Upper lobe of left lung (tissue), 6 donors: ENCODE measurements at regions not wholly inside any gene's neighbourhood (a gene's known extent, or its start where the extent isn't known, plus 50 kb on each side); places are given as distances from the start of the nearest gene placed in this dataset.

Experiments
- ATAC-seq, 2 donors: fragments of 200-7000 bp; cut with Tn5 transposase; one replicate each; pipeline ENCODE4 v1.9.1; 2022; ENCODE audit warnings: mild to moderate bottlenecking in 2 of 2, moderate library complexity in 2 of 2; ENCODE audit not compliant: low FRiP score in 2 of 2
- DNase-seq, 2 donors: peaks; one replicate each; pipeline ENCODE4 v3.0.0-alpha.2; 2019 to 2020
- H3K27ac ChIP-seq, 4 donors: fragments of 200-600 bp; sonication (generic); one replicate each; pipeline ENCODE4 v1.5.1; 2016 to 2019
- H3K27me3 ChIP-seq, 4 donors: fragments of 200-600 bp; sonication (generic); one replicate each; pipeline ENCODE4 v1.5.1; 2017 to 2019
- H3K36me3 ChIP-seq, 4 donors: fragments of 200-600 bp; sonication (generic); one replicate each; pipeline ENCODE4 v1.5.1; 2016 to 2019
- H3K4me1 ChIP-seq, 4 donors: fragments of 200-600 bp; sonication (generic); one replicate each; pipeline ENCODE4 v1.5.1; 2018 to 2019
- H3K4me3 ChIP-seq, 4 donors: fragments of 200-600 bp; sonication (generic); one replicate each; pipeline ENCODE4 v1.5.1; 2017 to 2019; ENCODE audit warnings: mild to moderate bottlenecking in 2 of 4, moderate library complexity in 1 of 4
- H3K9me3 ChIP-seq, 4 donors: fragments of 200-600 bp; sonication (generic); one replicate each; pipeline ENCODE4 v1.5.1; 2018 to 2019
- EP300 ChIP-seq, 4 donors: sonication (generic); formaldehyde crosslinking; IDR thresholded peaks; one replicate each; pipeline ENCODE4 v1.5.1; 2017; ENCODE audit warnings: antibody characterized with exemption in 4 of 4, control low read depth in 2 of 4
- POLR2A ChIP-seq, 4 donors: fragments of 450-650 bp; IDR thresholded peaks; one replicate each; pipeline ENCODE4 v1.5.1; 2016 to 2017; ENCODE audit warnings: antibody characterized with exemption in 4 of 4, mild to moderate bottlenecking in 2 of 4
- POLR2AphosphoS5 ChIP-seq, 2 donors: sonication (generic); formaldehyde crosslinking; IDR thresholded peaks; one replicate each; pipeline ENCODE4 v1.5.1; 2017; ENCODE audit warnings: antibody characterized with exemption in 2 of 2
- WGBS, 2 donors: methylation state at CpG; one replicate each; pipeline ENCODE4 v1.1.5; 2017 to 2018; 5-methylcytosine and 5-hydroxymethylcytosine counted together
- TF ChIP-seq, protein P1 (sequence below), 6 experiments: fragments of 450-650 bp in 4 of 6; fragments of 200-600 bp in 2 of 6; sonication (generic) in 2 of 6; IDR thresholded peaks; one replicate each; pipeline ENCODE4 v1.5.1; 2016 to 2019; ENCODE audit warnings: antibody characterized with exemption in 6 of 6
- donor health status: DM: no; HTN: no; CAD: no; lungs with moderate emphysema.
- donor health status: DM: no; HTN: yes; CAD: no; lungs with severe emphysema.

DNA sequence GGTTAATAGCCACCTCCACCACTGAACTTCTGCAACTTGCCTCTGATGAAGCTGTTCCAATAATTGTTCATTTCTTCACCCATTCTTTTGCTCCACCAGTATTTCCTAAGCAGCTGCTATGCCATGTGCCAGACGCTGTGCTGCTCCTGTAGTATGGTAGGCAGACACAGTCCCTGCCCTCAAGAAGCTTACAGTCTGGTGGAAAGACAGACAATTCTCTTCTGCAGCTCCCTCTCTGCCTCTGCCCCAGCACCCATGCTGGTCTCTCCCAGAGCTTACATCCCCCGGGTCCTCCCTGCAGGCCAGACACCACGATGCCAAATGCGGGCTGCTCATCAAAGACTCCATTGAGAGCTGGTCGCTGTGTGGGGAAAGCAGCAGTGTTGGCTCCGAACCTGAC, 111.6 kb upstream of the ESRRB start:
- no peak for DNase-seq
- Histone ChIP-seq H3K27ac (no peak overlapping the region), H3K9me3 (no peaks in the 10 kb centered on the region), H3K4me1 (peaks cover 0 to 14% (median 4%) of the 10 kb centered on the region in 4 donors), H3K36me3 (no peaks in the 10 kb centered on the region), H3K27me3 (no peaks in the 10 kb centered on the region), H3K4me3 (no peak overlapping the region)
- no peak for ATAC-seq
- 87 to 90% methylated on average over 5 to 6 of the region's 6 CpGs for WGBS, 2 donors
- TF ChIP-seq POLR2AphosphoS5 (IDR thresholded peaks at IDR 0.05) = no peak
- TF ChIP-seq, protein P1, sequence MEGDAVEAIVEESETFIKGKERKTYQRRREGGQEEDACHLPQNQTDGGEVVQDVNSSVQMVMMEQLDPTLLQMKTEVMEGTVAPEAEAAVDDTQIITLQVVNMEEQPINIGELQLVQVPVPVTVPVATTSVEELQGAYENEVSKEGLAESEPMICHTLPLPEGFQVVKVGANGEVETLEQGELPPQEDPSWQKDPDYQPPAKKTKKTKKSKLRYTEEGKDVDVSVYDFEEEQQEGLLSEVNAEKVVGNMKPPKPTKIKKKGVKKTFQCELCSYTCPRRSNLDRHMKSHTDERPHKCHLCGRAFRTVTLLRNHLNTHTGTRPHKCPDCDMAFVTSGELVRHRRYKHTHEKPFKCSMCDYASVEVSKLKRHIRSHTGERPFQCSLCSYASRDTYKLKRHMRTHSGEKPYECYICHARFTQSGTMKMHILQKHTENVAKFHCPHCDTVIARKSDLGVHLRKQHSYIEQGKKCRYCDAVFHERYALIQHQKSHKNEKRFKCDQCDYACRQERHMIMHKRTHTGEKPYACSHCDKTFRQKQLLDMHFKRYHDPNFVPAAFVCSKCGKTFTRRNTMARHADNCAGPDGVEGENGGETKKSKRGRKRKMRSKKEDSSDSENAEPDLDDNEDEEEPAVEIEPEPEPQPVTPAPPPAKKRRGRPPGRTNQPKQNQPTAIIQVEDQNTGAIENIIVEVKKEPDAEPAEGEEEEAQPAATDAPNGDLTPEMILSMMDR (IDR thresholded peaks at IDR 0.05) = no peak
- no peak for TF ChIP-seq EP300 (IDR thresholded peaks at IDR 0.05)
- TF ChIP-seq POLR2A (IDR thresholded peaks at IDR 0.05) = no peak

DNA sequence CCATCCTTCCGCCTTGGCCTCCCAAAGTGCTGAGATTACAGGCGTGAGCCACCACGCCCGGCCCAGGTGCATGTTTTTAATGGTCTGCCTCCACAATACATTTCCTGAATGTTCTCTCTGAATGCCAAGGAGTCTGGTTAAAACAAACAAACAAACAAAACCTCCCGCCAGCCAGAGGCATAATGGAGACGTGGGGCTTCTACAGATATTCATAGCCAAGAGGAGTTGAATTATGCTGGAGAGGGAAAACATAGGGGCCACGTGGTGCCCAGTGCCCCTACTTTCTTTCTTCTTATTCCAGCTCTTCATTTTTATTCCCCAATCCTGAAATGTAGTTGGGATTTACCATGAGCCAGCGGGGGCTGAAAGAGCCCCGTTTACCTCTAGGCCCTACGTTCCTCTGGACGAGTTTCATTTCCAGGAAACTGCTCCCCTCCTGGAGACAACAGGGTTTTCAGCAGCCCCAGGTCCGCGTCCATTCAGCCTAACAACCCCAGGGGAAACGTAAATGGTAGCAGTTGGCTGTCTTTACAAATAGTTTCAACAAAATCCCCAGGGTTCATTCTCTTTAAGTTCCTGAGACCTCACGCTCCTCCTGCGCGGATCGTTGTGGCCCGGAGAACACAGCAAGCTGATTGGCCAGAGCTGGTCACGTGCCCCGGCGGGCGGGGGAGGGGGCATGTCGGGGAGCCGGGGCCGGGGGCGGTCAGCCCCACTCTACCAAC, 108.5 kb upstream of the ESRRB start:
- 22 to 41% methylated on average over 27 of the region's 27 CpGs for WGBS, 2 donors
- Histone ChIP-seq H3K27ac (peak overlapping the region in 1 of 4 donors; percentile 61), H3K27me3 (no peaks in the 10 kb centered on the region), H3K4me3 (peak overlapping the region in 3 of 4 donors; percentile 42 to 49 (median 48)), H3K4me1 (peaks cover 0 to 14% (median 4%) of the 10 kb centered on the region in 4 donors), H3K9me3 (no peaks in the 10 kb centered on the region), H3K36me3 (no peaks in the 10 kb centered on the region)
- DNase-seq (peak; percentile 56 to 94), ATAC-seq (peak in 1 of 2 donors; percentile 87)
- TF ChIP-seq POLR2A (IDR thresholded peaks at IDR 0.05) (no peak), EP300 (IDR thresholded peaks at IDR 0.05) (no peak), POLR2AphosphoS5 (IDR thresholded peaks at IDR 0.05) (no peak)
- TF ChIP-seq, protein P1 (IDR thresholded peaks at IDR 0.05) = no peak

DNA sequence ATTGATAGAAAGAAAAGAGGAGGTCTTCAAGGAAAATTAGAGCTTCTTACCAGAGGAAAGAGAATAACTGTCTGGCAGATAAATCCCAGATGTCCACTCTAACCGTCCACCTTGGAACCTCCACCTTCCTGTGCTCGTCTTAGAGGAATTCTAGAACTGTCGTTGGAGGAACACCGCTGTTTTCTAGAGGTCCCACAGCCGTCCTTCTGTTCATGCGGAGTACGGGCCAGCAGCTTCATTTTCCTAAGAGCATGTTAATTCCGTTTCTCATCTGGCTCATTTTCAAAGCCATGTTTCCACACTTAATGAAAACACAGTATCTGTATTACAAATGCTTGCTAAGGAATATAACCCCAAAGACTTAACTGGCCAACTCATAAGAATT, 107.9 kb upstream of the ESRRB start:
- H3K27ac ChIP-seq = peak overlapping the region in 1 of 4 donors; percentile 61
- H3K4me1 ChIP-seq = peaks cover 0 to 14% (median 4%) of the 10 kb centered on the region in 4 donors
- WGBS, 2 donors = 23 to 47% methylated on average over 8 of the region's 8 CpGs
- H3K9me3 ChIP-seq = no peaks in the 10 kb centered on the region
- peak overlapping the region in 3 of 4 donors; percentile 42 to 49 (median 48) for H3K4me3 ChIP-seq
- no peaks in the 10 kb centered on the region for H3K36me3 ChIP-seq
- H3K27me3 ChIP-seq = no peaks in the 10 kb centered on the region
- DNase-seq = no peak
- peak in 1 of 2 donors; percentile 30 for ATAC-seq
- TF ChIP-seq POLR2A (IDR thresholded peaks at IDR 0.05) = no peak
- TF ChIP-seq POLR2AphosphoS5 (IDR thresholded peaks at IDR 0.05) = no peak
- TF ChIP-seq EP300 (IDR thresholded peaks at IDR 0.05) = no peak
- TF ChIP-seq, protein P1 (IDR thresholded peaks at IDR 0.05) = no peak

DNA sequence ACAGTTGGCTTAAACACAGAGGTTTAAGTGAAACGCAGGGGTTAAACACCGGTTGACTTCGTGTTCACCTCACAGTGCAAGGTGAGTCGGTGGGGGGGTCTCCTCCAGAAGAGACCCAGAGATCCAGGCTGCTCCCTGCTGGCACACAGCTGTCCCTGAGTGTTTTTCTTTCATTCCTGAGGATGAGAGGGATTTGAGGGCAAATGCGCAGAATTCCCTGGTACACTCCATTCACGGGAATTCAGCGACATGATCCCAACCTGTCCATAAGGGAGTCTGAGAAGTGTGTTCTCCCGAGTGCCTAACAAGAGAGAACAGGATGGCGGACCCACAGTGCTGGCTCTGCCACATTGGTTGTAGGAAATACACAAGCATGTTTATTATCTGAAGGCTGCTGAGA, 107.2 kb upstream of the ESRRB start:
- TF ChIP-seq, protein P1 (IDR thresholded peaks at IDR 0.05) = no peak
- TF ChIP-seq POLR2A (IDR thresholded peaks at IDR 0.05) (no peak), EP300 (IDR thresholded peaks at IDR 0.05) (no peak), POLR2AphosphoS5 (IDR thresholded peaks at IDR 0.05) (no peak)
- DNase-seq (no peak), ATAC-seq (no peak)
- H3K4me3 ChIP-seq = no peak overlapping the region
- H3K27ac ChIP-seq = no peak overlapping the region
- H3K36me3 ChIP-seq = no peaks in the 10 kb centered on the region
- H3K9me3 ChIP-seq = no peaks in the 10 kb centered on the region
- H3K4me1 ChIP-seq = peaks cover 0 to 14% (median 4%) of the 10 kb centered on the region in 4 donors
- H3K27me3 ChIP-seq = no peaks in the 10 kb centered on the region
- WGBS, 2 donors = 79 to 83% methylated on average over 9 of the region's 9 CpGs
